ENCODE measurements at regions not wholly inside any gene's neighbourhood (a gene's known extent, or its start where the extent isn't known, plus 50 kb on each side); places are given as distances from the start of the nearest gene placed in this dataset.
A peak's percentile ranks its signal among the peaks of the same experiment; 100 is the strongest.
"Not testable (repeated sequence)": the region's sequence is repeated elsewhere in the genome, so short reads cannot be mapped to it uniquely, and the experiment has no call there.

- 100% methylated on average over 2 of the region's 10 CpGs for WGBS
Measured at GRCh38 chr1:240722788-240723187, 110.8 kb upstream of the GREM2 start.

GRCh38 chr1:240720976-240721375, 109.0 kb upstream of the GREM2 start:
- Histone ChIP-seq H3K36me3 (ENCODE audit: control insufficient read depth in 1 of 2, insufficient read depth in 2 of 2, low read depth in 1 of 2, low read length in 2 of 2) (no peaks in the 10 kb centered on the region), H2AFZ (ENCODE audit: low read depth, low read length) (no peak overlapping the region), H4K8ac (ENCODE audit: low read length) (no peak overlapping the region), H4K91ac (ENCODE audit: low read length) (no peak overlapping the region), H3K4me1 (ENCODE audit: control insufficient read depth, insufficient read depth, low read depth, low read length) (no peaks in the 10 kb centered on the region), H3K27me3 (ENCODE audit: control insufficient read depth in 1 of 2, insufficient read depth in 1 of 2, low read length in 2 of 2) (no peaks in the 10 kb centered on the region), H3K18ac (ENCODE audit: low read depth in 1 of 2, low read length in 2 of 2) (no peak overlapping the region), H3K23ac (ENCODE audit: low read length in 2 of 2) (no peak overlapping the region), H3K4me2 (ENCODE audit: low read length, poor library complexity, severe bottlenecking) (no peak overlapping the region), H2BK12ac (ENCODE audit: low read length in 2 of 2) (no peak overlapping the region), H2BK15ac (ENCODE audit: low read depth, poor library complexity, severe bottlenecking) (no peak overlapping the region), H3K4ac (ENCODE audit: low read depth in 1 of 2, low read length in 2 of 2) (no peak overlapping the region), H2AK5ac (ENCODE audit: low read length, severe bottlenecking) (no peak overlapping the region), H3K9me3 (ENCODE audit: control insufficient read depth, low read length) (peaks cover under 1% of the 10 kb centered on the region), H3K14ac (ENCODE audit: low read length in 2 of 2) (no peak overlapping the region), H3K9ac (ENCODE audit: low read length) (peak overlapping the region; percentile 92), H3K79me1 (replicated peaks; ENCODE audit: low read length, poor library complexity, severe bottlenecking) (no peaks in the 10 kb centered on the region), H3K27ac (ENCODE audit: low read length, poor library complexity, severe bottlenecking) (no peak overlapping the region), H3K4me3 (ENCODE audit: insufficient read depth in 1 of 2, low read depth in 1 of 2, low read length in 2 of 2) (peak overlapping the region in 1 of 2 experiments; percentile 9), H2BK5ac (ENCODE audit: low read depth, low read length, poor library complexity, severe bottlenecking) (no peak overlapping the region), H2BK120ac (ENCODE audit: low read depth, low read length) (no peak overlapping the region)
- 64% methylated on average over 4 of the region's 6 CpGs for WGBS
- no peak for DNase-seq

More at GRCh38 chr1:240722788-240723187, 110.8 kb upstream of the GREM2 start:
- H3K9me3 ChIP-seq (ENCODE audit: control insufficient read depth, low read length), result peaks cover 10% of the 10 kb centered on the region
- no peak overlapping the region for H3K9ac ChIP-seq (ENCODE audit: low read length)
- no peak overlapping the region for H3K18ac ChIP-seq (ENCODE audit: low read depth in 1 of 2, low read length in 2 of 2)
- H3K4ac ChIP-seq (ENCODE audit: low read depth in 1 of 2, low read length in 2 of 2), result no peak overlapping the region
- H4K8ac ChIP-seq (ENCODE audit: low read length), result no peak overlapping the region
- no peak overlapping the region for H2AFZ ChIP-seq (ENCODE audit: low read depth, low read length)
- DNase-seq, result no peak
- H2BK120ac ChIP-seq (ENCODE audit: low read depth, low read length), result no peak overlapping the region
- H3K14ac ChIP-seq (ENCODE audit: low read length in 2 of 2), result no peak overlapping the region
- no peak overlapping the region for H3K23ac ChIP-seq (ENCODE audit: low read length in 2 of 2)
- H3K4me1 ChIP-seq (ENCODE audit: control insufficient read depth, insufficient read depth, low read depth, low read length), result no peaks in the 10 kb centered on the region
- H3K79me1 ChIP-seq (replicated peaks; ENCODE audit: low read length, poor library complexity, severe bottlenecking), result no peaks in the 10 kb centered on the region
- H3K27ac ChIP-seq (ENCODE audit: low read length, poor library complexity, severe bottlenecking), result no peak overlapping the region
- no peak overlapping the region for H2BK12ac ChIP-seq (ENCODE audit: low read length in 2 of 2)
- H4K91ac ChIP-seq (ENCODE audit: low read length), result no peak overlapping the region
- no peak overlapping the region for H2BK5ac ChIP-seq (ENCODE audit: low read depth, low read length, poor library complexity, severe bottlenecking)
- no peaks in the 10 kb centered on the region for H3K36me3 ChIP-seq (ENCODE audit: control insufficient read depth in 1 of 2, insufficient read depth in 2 of 2, low read depth in 1 of 2, low read length in 2 of 2)
- no peak overlapping the region for H2BK15ac ChIP-seq (ENCODE audit: low read depth, poor library complexity, severe bottlenecking)
- no peak overlapping the region for H3K4me3 ChIP-seq (ENCODE audit: insufficient read depth in 1 of 2, low read depth in 1 of 2, low read length in 2 of 2)
- no peak overlapping the region for H3K4me2 ChIP-seq (ENCODE audit: low read length, poor library complexity, severe bottlenecking)
- H3K27me3 ChIP-seq (ENCODE audit: control insufficient read depth in 1 of 2, insufficient read depth in 1 of 2, low read length in 2 of 2), result no peaks in the 10 kb centered on the region
- H2AK5ac ChIP-seq (ENCODE audit: low read length, severe bottlenecking), result no peak overlapping the region

- WGBS, result 63% methylated on average over 5 of the region's 8 CpGs
- no peaks in the 10 kb centered on the region for H3K4me1 ChIP-seq (ENCODE audit: control insufficient read depth, insufficient read depth, low read depth, low read length)
Measured at GRCh38 chr1:240719953-240720700, 108.2 kb upstream of the GREM2 start.

GRCh38 chr1:240716538-240716937, 104.6 kb upstream of the GREM2 start:
- H4K8ac ChIP-seq (ENCODE audit: low read length); H3K18ac ChIP-seq (ENCODE audit: low read depth in 1 of 2, low read length in 2 of 2); H2AFZ ChIP-seq (ENCODE audit: low read depth, low read length); H3K9me3 ChIP-seq (ENCODE audit: control insufficient read depth, low read length); H2BK5ac ChIP-seq (ENCODE audit: low read depth, low read length, poor library complexity, severe bottlenecking); H3K9ac ChIP-seq (ENCODE audit: low read length); H2BK15ac ChIP-seq (ENCODE audit: low read depth, poor library complexity, severe bottlenecking); H3K27me3 ChIP-seq (ENCODE audit: control insufficient read depth in 1 of 2, insufficient read depth in 1 of 2, low read length in 2 of 2); H3K4me1 ChIP-seq (ENCODE audit: control insufficient read depth, insufficient read depth, low read depth, low read length); H3K79me1 ChIP-seq (replicated peaks; ENCODE audit: low read length, poor library complexity, severe bottlenecking); H3K4me2 ChIP-seq (ENCODE audit: low read length, poor library complexity, severe bottlenecking); H2AK5ac ChIP-seq (ENCODE audit: low read length, severe bottlenecking); H3K23ac ChIP-seq (ENCODE audit: low read length in 2 of 2); H3K4me3 ChIP-seq (ENCODE audit: insufficient read depth in 1 of 2, low read depth in 1 of 2, low read length in 2 of 2); H4K91ac ChIP-seq (ENCODE audit: low read length); H3K36me3 ChIP-seq (ENCODE audit: control insufficient read depth in 1 of 2, insufficient read depth in 2 of 2, low read depth in 1 of 2, low read length in 2 of 2); H3K27ac ChIP-seq (ENCODE audit: low read length, poor library complexity, severe bottlenecking); H2BK12ac ChIP-seq (ENCODE audit: low read length in 2 of 2); H2BK120ac ChIP-seq (ENCODE audit: low read depth, low read length); DNase-seq; H3K14ac ChIP-seq (ENCODE audit: low read length in 2 of 2); H3K4ac ChIP-seq (ENCODE audit: low read depth in 1 of 2, low read length in 2 of 2): not testable (repeated sequence)
- 93% methylated on average over 4 of the region's 4 CpGs for WGBS

More at GRCh38 chr1:240719953-240720700, 108.2 kb upstream of the GREM2 start:
- Histone ChIP-seq H3K9me3 (ENCODE audit: control insufficient read depth, low read length) (no peaks in the 10 kb centered on the region), H3K27me3 (ENCODE audit: control insufficient read depth in 1 of 2, insufficient read depth in 1 of 2, low read length in 2 of 2) (no peaks in the 10 kb centered on the region), H3K4me2 (ENCODE audit: low read length, poor library complexity, severe bottlenecking) (no peak overlapping the region), H3K79me1 (replicated peaks; ENCODE audit: low read length, poor library complexity, severe bottlenecking) (no peaks in the 10 kb centered on the region), H3K9ac (ENCODE audit: low read length) (peak overlapping the region; percentile 92), H2BK5ac (ENCODE audit: low read depth, low read length, poor library complexity, severe bottlenecking) (no peak overlapping the region), H3K4me3 (ENCODE audit: insufficient read depth in 1 of 2, low read depth in 1 of 2, low read length in 2 of 2) (peak overlapping the region in 1 of 2 experiments; percentile 9), H3K23ac (ENCODE audit: low read length in 2 of 2) (no peak overlapping the region), H3K27ac (ENCODE audit: low read length, poor library complexity, severe bottlenecking) (no peak overlapping the region), H2BK12ac (ENCODE audit: low read length in 2 of 2) (no peak overlapping the region), H4K91ac (ENCODE audit: low read length) (no peak overlapping the region), H3K36me3 (ENCODE audit: control insufficient read depth in 1 of 2, insufficient read depth in 2 of 2, low read depth in 1 of 2, low read length in 2 of 2) (no peaks in the 10 kb centered on the region), H2AFZ (ENCODE audit: low read depth, low read length) (no peak overlapping the region), H3K18ac (ENCODE audit: low read depth in 1 of 2, low read length in 2 of 2) (no peak overlapping the region), H2BK120ac (ENCODE audit: low read depth, low read length) (no peak overlapping the region), H3K4ac (ENCODE audit: low read depth in 1 of 2, low read length in 2 of 2) (no peak overlapping the region), H2BK15ac (ENCODE audit: low read depth, poor library complexity, severe bottlenecking) (no peak overlapping the region), H4K8ac (ENCODE audit: low read length) (no peak overlapping the region), H3K14ac (ENCODE audit: low read length in 2 of 2) (no peak overlapping the region), H2AK5ac (ENCODE audit: low read length, severe bottlenecking) (no peak overlapping the region)
- no peak for DNase-seq
